Ovary (tissue), 7 donors: ENCODE measurements at regions not wholly inside any gene's neighbourhood (a gene's known extent, or its start where the extent isn't known, plus 50 kb on each side); places are given as distances from the start of the nearest gene placed in this dataset.

ENCODE experiments used
- DNase-seq, 5 donors: peaks; one replicate each; pipeline ENCODE4 v3.0.0-alpha.2; 2019 to 2020
- H3K27ac ChIP-seq, 2 donors: fragments of 200-600 bp; one replicate each; pipeline versions ENCODE4 v1.5.1 to v1.8.0; 2019 to 2022
- H3K27me3 ChIP-seq: fragments of 200-600 bp; one replicate; pipeline ENCODE4 v1.8.0; 2022
- H3K36me3 ChIP-seq: fragments of 200-600 bp; sonication (generic); one replicate; pipeline ENCODE4 v1.5.1; 2019
- H3K4me1 ChIP-seq: one replicate; pipeline ENCODE4 v1.8.1; 2013; ENCODE audit warnings: mild to moderate bottlenecking, moderate library complexity; ENCODE audit not compliant: insufficient read depth
- H3K4me3 ChIP-seq: fragments of 200-600 bp; sonication (generic); one replicate; pipeline ENCODE4 v1.5.1; 2017
- H3K9me3 ChIP-seq, 2 donors: fragments of 200-600 bp in 1 of 2; sonication (generic) in 1 of 2; one replicate each; pipeline versions ENCODE4 v1.5.1 to v1.8.1; 2013 to 2019; ENCODE audit warnings: mild to moderate bottlenecking in 1 of 2, moderate library complexity in 1 of 2
- EP300 ChIP-seq: sonication (generic); formaldehyde crosslinking; IDR thresholded peaks from one replicate; pipeline ENCODE4 v1.6.1; 2017; ENCODE audit warnings: antibody characterized with exemption
- POLR2A ChIP-seq: fragments of 450-650 bp; IDR thresholded peaks from one replicate; pipeline ENCODE4 v1.6.1; 2017; ENCODE audit warnings: antibody characterized with exemption, mild to moderate bottlenecking, moderate library complexity
- WGBS, 3 donors: extraction: QIAGEN DNeasy Blood & Tissue Kit in 1 of 3; methylation state at CpG; one replicate each; pipeline versions ENCODE4 v1.1.5 to v1.1.7; 2013 to 2017; 5-methylcytosine and 5-hydroxymethylcytosine counted together
- intact Hi-C, 4 donors: fragments of 100-400 bp; cut with DNase I; formaldehyde crosslinking; loops; one replicate each; pipeline versions ENCODE4 v1.11.0 to v1.15.1; 2022 to 2023
- TF ChIP-seq, protein P1 (sequence below), 3 donors: fragments of 450-650 bp in 2 of 3; fragments of 200-600 bp in 1 of 3; IDR thresholded peaks; one replicate each; pipeline versions ENCODE4 v1.5.1 to v1.8.0; 2016 to 2022; ENCODE audit warnings: antibody characterized with exemption in 3 of 3, mild to moderate bottlenecking in 1 of 3
- donor health status: DM: no; HTN: no; CAD: no; lungs with moderate emphysema.
- donor health status: DM: no; HTN: no; CAD: no.
- donor health status: Bipolar disorder and iron deficiency.
- donor health status: DM: no; HTN: no; CAD: no.
- donor health status: DM: yes; HTN: yes; CAD: no.

DNA sequence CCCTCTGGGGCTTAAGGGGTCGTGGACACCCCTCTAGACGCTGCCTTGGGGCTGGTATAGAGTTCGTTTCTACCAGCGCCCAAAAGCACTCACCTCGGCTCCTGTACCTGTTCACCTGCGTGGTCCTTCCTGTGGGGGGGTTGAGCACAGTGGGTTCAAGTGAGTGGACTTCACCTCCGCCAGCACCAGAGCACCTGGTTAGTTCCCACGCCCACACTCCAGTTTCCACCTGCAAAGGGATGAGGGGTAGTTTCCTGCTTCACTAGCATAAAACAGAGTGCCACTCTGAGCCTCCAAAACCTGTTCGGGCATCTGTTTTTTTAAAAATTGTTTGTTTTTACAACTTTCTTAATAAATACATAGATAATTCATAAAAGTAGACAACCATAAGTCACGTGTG is 64.5 kb upstream of the SIPA1L2 start:
- intact Hi-C loops: no loop called here
- no peak for DNase-seq
- Histone ChIP-seq H3K27me3 (no peaks in the 10 kb centered on the region), H3K9me3 (no peaks in the 10 kb centered on the region), H3K36me3 (no peaks in the 10 kb centered on the region), H3K27ac (no peak overlapping the region), H3K4me1 (no peaks in the 10 kb centered on the region), H3K4me3 (no peak overlapping the region)
- no peak for TF ChIP-seq POLR2A
- TF ChIP-seq EP300: no peak
- TF ChIP-seq, protein P1, sequence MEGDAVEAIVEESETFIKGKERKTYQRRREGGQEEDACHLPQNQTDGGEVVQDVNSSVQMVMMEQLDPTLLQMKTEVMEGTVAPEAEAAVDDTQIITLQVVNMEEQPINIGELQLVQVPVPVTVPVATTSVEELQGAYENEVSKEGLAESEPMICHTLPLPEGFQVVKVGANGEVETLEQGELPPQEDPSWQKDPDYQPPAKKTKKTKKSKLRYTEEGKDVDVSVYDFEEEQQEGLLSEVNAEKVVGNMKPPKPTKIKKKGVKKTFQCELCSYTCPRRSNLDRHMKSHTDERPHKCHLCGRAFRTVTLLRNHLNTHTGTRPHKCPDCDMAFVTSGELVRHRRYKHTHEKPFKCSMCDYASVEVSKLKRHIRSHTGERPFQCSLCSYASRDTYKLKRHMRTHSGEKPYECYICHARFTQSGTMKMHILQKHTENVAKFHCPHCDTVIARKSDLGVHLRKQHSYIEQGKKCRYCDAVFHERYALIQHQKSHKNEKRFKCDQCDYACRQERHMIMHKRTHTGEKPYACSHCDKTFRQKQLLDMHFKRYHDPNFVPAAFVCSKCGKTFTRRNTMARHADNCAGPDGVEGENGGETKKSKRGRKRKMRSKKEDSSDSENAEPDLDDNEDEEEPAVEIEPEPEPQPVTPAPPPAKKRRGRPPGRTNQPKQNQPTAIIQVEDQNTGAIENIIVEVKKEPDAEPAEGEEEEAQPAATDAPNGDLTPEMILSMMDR (IDR thresholded peaks at IDR 0.05): no peak
- 89 to 90% (median 90%) methylated on average over 10 of the region's 10 CpGs for WGBS, 3 donors

DNA sequence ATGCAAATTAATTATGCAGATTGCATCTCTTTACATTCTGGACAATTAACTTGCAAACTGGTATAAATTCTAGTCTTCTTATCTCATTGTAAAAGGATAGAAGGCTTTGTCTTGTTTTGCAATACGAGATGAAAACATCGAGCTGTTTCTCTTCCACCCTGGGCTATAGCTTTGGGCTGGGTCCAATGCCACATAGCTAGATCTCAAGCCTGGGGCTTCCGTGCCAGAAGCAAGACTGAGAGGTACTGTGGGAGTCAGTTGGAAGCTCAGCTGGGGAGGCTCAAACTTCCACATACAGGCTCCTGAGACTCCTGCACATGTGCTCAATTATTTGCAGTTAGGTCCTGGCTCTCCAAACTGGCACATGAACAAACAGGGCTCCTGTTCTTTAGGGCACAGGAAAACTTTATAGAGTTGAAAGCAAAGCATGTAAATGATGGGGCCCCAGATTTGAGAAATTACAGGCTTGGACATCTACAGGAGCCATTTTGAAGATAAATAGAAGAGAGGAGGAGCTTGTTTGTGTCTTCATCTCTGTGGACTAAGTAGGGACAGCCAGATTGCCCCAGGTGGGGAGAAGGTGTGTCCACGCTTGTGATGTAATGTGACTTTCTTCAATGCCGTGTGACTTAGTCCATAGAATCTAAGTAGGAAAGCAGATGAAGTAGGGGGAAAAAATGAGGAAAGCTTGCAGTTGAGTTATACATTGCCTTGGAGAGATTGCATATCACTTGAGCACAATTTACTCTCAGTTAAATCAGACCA is 65.9 kb upstream of the SIPA1L2 start:
- TF ChIP-seq POLR2A: no peak
- no peak for TF ChIP-seq EP300
- TF ChIP-seq, protein P1 (IDR thresholded peaks at IDR 0.05): no peak
- WGBS, 3 donors: 51 to 53% (median 52%) methylated on average over 5 of the region's 5 CpGs
- H3K9me3 ChIP-seq: no peaks in the 10 kb centered on the region
- intact Hi-C loops: no loop called here
- no peaks in the 10 kb centered on the region for H3K36me3 ChIP-seq
- no peak overlapping the region for H3K27ac ChIP-seq
- no peak for DNase-seq
- no peak overlapping the region for H3K4me3 ChIP-seq
- no peaks in the 10 kb centered on the region for H3K27me3 ChIP-seq
- H3K4me1 ChIP-seq: no peaks in the 10 kb centered on the region

DNA sequence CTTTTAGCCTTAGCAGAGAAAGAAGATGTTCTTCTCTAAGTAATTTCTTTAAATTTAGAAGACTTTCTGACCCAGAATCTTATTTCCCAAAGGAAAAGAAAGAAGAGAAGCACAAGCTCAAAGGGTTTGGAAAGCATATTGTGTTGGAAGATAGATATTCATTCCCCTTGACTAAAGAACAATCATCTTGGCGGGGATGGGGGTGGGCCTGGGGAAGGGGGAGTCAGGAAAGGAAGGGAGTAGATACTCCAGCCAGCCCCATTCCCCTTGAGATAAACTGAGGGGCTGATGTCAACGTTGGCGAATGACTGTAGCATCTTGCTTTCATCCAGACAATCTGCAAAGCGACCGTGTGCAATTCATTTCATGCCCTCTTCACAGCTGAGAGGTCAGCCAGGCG is 66.5 kb upstream of the SIPA1L2 start:
- TF ChIP-seq, protein P1 (IDR thresholded peaks at IDR 0.05): no peak
- no peak for TF ChIP-seq POLR2A
- no peak for TF ChIP-seq EP300
- no peak overlapping the region for H3K4me3 ChIP-seq
- no peaks in the 10 kb centered on the region for H3K9me3 ChIP-seq
- no peaks in the 10 kb centered on the region for H3K36me3 ChIP-seq
- 82 to 87% (median 86%) methylated on average over 6 of the region's 6 CpGs for WGBS, 3 donors
- no peak for DNase-seq
- H3K4me1 ChIP-seq: no peaks in the 10 kb centered on the region
- no peaks in the 10 kb centered on the region for H3K27me3 ChIP-seq
- intact Hi-C loops: no loop called here
- no peak overlapping the region for H3K27ac ChIP-seq

DNA sequence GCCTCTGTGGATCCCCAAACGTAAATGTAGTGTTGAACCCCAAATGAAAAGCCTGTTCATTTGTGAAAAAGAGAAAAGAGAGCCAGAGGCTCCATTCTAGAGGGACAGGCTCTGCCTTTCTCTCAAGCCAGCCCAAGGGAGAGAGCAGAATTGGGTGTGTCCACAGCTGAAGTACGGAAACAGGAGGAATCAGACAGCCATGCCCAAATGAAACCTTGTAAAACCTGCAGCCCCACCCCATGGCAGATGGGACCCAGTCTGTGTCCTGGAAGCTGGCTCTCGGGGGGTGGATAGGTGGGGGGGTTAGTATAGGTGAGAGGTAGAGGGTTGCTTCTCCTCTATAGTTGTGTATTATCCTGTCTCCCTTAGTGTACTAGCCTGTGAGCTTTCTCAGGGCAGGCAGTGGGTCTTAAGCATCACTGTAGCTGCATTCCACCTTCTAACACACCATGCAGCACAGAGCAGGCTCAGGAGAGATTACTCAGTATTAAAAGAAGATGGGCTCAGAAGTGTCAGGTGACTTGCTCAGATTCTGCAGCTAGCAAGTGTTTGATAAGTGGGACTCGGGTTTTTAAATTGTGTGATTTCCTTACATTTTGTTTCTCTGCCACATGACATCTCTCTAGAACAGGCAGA is 67.4 kb upstream of the SIPA1L2 start:
- no peak overlapping the region for H3K4me3 ChIP-seq
- H3K27me3 ChIP-seq: no peaks in the 10 kb centered on the region
- 84 to 92% (median 89%) methylated on average over 4 of the region's 4 CpGs for WGBS, 3 donors
- DNase-seq: no peak
- H3K27ac ChIP-seq: no peak overlapping the region
- no peak for TF ChIP-seq EP300
- no peaks in the 10 kb centered on the region for H3K9me3 ChIP-seq
- intact Hi-C loops: no loop called here
- H3K36me3 ChIP-seq: no peaks in the 10 kb centered on the region
- no peaks in the 10 kb centered on the region for H3K4me1 ChIP-seq

DNA sequence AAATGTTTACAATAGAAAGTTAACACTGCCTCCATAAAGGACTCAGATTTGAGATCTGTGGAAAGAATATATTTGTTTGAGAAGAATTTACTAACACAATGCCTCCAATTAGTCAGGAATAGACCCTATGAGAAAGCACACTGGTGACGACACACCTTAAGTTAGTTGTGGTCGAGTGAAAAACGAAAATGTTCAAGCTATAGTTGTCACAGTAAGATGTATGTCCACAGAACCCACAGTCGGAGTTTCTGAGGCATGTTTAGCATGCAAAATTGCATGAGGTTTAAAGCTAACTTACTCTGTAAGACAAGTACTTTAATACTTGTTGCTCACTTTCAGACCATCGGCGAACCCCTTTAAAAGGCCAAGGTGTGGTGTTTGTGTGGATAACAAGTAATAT is 69.9 kb upstream of the SIPA1L2 start:
- 90 to 95% (median 91%) methylated on average over 6 of the region's 6 CpGs for WGBS, 3 donors

More for the DNA sequence above, 69.9 kb upstream of the SIPA1L2 start:
- Histone ChIP-seq H3K36me3 (no peaks in the 10 kb centered on the region), H3K4me1 (no peaks in the 10 kb centered on the region), H3K4me3 (no peak overlapping the region), H3K9me3 (no peaks in the 10 kb centered on the region), H3K27ac (no peak overlapping the region), H3K27me3 (no peaks in the 10 kb centered on the region)
- DNase-seq: no peak
- TF ChIP-seq EP300: no peak
- TF ChIP-seq POLR2A: no peak
- TF ChIP-seq, protein P1 (IDR thresholded peaks at IDR 0.05): no peak
- intact Hi-C loops: no loop called here
